ENCODE measurements at regions not wholly inside any gene's neighbourhood (a gene's known extent, or its start where the extent isn't known, plus 50 kb on each side); places are given as distances from the start of the nearest gene placed in this dataset.

DNA sequence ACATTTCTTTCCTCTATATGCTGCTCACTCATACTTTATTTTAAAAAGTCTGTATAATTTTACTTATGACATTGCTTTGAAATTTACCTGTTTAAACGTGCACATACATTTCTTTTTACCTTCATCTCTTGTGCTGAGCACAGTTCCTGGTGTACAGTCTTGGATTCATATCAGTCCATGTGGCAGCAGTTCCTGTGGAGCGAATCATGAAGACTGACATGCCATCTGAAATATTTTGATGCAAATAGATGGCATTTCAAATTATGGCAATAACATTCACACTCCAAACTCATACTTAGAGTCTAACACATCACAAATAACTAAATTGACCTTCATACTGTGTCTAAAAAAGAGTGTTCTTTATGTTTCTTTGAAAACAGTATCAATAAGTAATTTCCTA, 90.3 kb upstream of the CDH2 start:
- H3K27me3 Mint-ChIP-seq (ENCODE audit: low read depth) = no peaks in the 10 kb centered on the region
- H4K5ac ChIP-seq (ENCODE audit: insufficient read length, low read depth, low read length) = no peak overlapping the region
- no peak overlapping the region for H3K27ac ChIP-seq (ENCODE audit: insufficient read length, low read depth, low read length)
- H3K23ac ChIP-seq (ENCODE audit: insufficient read length, low read depth, low read length) = no peak overlapping the region
- H4K20me1 ChIP-seq (ENCODE audit: control insufficient read depth, insufficient read depth, insufficient read length) = no peaks in the 10 kb centered on the region
- no peaks in the 10 kb centered on the region; a peak in 1 of 5 replicates for H3K9me3 Mint-ChIP-seq
- H2BK20ac ChIP-seq (ENCODE audit: low read depth, low read length, poor library complexity, severe bottlenecking) = no peak overlapping the region
- no peak overlapping the region for H3K9ac ChIP-seq (ENCODE audit: extremely low read depth, insufficient read length, low read length)
- DNase-seq = no peak
- H3K36me3 Mint-ChIP-seq (ENCODE audit: insufficient read depth in 1 of 3, low read depth in 3 of 3) = no peaks in the 10 kb centered on the region
- H2AK5ac ChIP-seq (ENCODE audit: insufficient read length, low read length) = no peak overlapping the region
- H3K4me2 ChIP-seq (ENCODE audit: insufficient read depth, insufficient read length, low read length) = no peak overlapping the region
- no peaks in the 10 kb centered on the region for H3K79me1 ChIP-seq (ENCODE audit: insufficient read depth, low read depth, low read length, poor library complexity, severe bottlenecking)
- no peaks in the 10 kb centered on the region for H3K23me2 ChIP-seq (ENCODE audit: insufficient read length, low read depth, low read length, poor library complexity, severe bottlenecking)
- H2AFZ ChIP-seq (ENCODE audit: low read length) = no peak overlapping the region
- no peak overlapping the region for H3K56ac ChIP-seq (ENCODE audit: insufficient read length, low read depth, low read length)
- H3K4ac ChIP-seq (ENCODE audit: low read depth, low read length) = no peak overlapping the region
- H3T11ph ChIP-seq (ENCODE audit: low read length) = no peak overlapping the region
- H3K4me1 ChIP-seq (ENCODE audit: insufficient read depth, low read length) = no peaks in the 10 kb centered on the region
- no peaks in the 10 kb centered on the region for H3K27me3 ChIP-seq (ENCODE audit: insufficient read depth, low read length)
- H3K4me1 Mint-ChIP-seq = 0 out of 4 replicates have a peak, but pooled peaks cover 0 to 2% of the 10 kb centered on the region in 2 experiments
- no peak overlapping the region for H4K91ac ChIP-seq (ENCODE audit: insufficient read length, low read depth, low read length)
- no peak overlapping the region for H3K4me3 Mint-ChIP-seq
- H3K27ac Mint-ChIP-seq = no peak overlapping the region
- H3K14ac ChIP-seq (ENCODE audit: insufficient read depth, low read length) = no peak overlapping the region
- H2BK5ac ChIP-seq (ENCODE audit: insufficient read length, low read length) = no peak overlapping the region
- H3K9me3 ChIP-seq (ENCODE audit: control insufficient read depth, low read depth, low read length) = no peaks in the 10 kb centered on the region
- H2BK12ac ChIP-seq (ENCODE audit: insufficient read length, low read depth, low read length) = no peak overlapping the region
- H4K8ac ChIP-seq (replicated peaks; ENCODE audit: insufficient read length, low read depth, low read length) = no peak overlapping the region
- no peak overlapping the region for H2BK120ac ChIP-seq (ENCODE audit: low read depth, low read length, poor library complexity, severe bottlenecking)
- no peak overlapping the region for H3K18ac ChIP-seq (ENCODE audit: insufficient read length, low read depth, low read length)
- no peak overlapping the region for H2BK15ac ChIP-seq (ENCODE audit: low read depth, low read length)
- H3K79me2 ChIP-seq (ENCODE audit: insufficient read depth, low read length) = no peaks in the 10 kb centered on the region
- WGBS (ENCODE audit: extremely low coverage, insufficient read length, low lambda C conversion rate) = no CpG with 5 or more reads among the region's 2 CpGs
- TF ChIP-seq, protein P1, sequence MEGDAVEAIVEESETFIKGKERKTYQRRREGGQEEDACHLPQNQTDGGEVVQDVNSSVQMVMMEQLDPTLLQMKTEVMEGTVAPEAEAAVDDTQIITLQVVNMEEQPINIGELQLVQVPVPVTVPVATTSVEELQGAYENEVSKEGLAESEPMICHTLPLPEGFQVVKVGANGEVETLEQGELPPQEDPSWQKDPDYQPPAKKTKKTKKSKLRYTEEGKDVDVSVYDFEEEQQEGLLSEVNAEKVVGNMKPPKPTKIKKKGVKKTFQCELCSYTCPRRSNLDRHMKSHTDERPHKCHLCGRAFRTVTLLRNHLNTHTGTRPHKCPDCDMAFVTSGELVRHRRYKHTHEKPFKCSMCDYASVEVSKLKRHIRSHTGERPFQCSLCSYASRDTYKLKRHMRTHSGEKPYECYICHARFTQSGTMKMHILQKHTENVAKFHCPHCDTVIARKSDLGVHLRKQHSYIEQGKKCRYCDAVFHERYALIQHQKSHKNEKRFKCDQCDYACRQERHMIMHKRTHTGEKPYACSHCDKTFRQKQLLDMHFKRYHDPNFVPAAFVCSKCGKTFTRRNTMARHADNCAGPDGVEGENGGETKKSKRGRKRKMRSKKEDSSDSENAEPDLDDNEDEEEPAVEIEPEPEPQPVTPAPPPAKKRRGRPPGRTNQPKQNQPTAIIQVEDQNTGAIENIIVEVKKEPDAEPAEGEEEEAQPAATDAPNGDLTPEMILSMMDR (conservative IDR thresholded peaks at IDR 0.05) = no peak
